PC-3 (cell line): ENCODE measurements at regions not wholly inside any gene's neighbourhood (a gene's known extent, or its start where the extent isn't known, plus 50 kb on each side); places are given as distances from the start of the nearest gene placed in this dataset.

Experiments used
- ATAC-seq: fragments of 200-7000 bp; cut with Tn5 transposase; 2 replicates; pipeline ENCODE4 v1.9.1; 2020; ENCODE audit warnings: mild to moderate bottlenecking, moderate library complexity
- BruUV-seq: library from RNA; stranded (reverse); fragments of 400-500 nt; replicated peaks from 2 replicates; lab custom pipeline; 2021; lab: Mats Ljungman, UMichigan
- CTCF ChIA-PET: fragments of 300-600 bp; sonication (Branson Sonifier 250); formaldehyde crosslinking; loops from one replicate; lab custom pipeline; 2022; ENCODE audit warnings: antibody characterized with exemption; lab: Charles Lee
- POLR2A ChIA-PET: fragments of 300-600 bp; sonication (Branson Sonifier 250); formaldehyde crosslinking; loops from one replicate; lab custom pipeline; 2022; ENCODE audit warnings: antibody characterized with exemption; ENCODE audit not compliant: unreplicated experiment; lab: Charles Lee
- DNase-seq: peaks from one replicate; pipeline ENCODE4 v3.0.0-alpha.2; 2015
- H2AFZ ChIP-seq: fragments of 300-600 bp; sonication (generic); 2 replicates; pipeline ENCODE4 v1.6.0; 2016; ENCODE audit warnings: antibody characterized with exemption, low read length
- H3F3A ChIP-seq: fragments of 300-600 bp; sonication (generic); one replicate; pipeline ENCODE4 v1.6.0; 2017; ENCODE audit warnings: antibody characterized with exemption, low read length, control low read depth, mild to moderate bottlenecking; ENCODE audit not compliant: unreplicated experiment
- H3K27ac ChIP-seq: fragments of 300-600 bp; sonication (generic); 2 replicates; pipeline ENCODE4 v1.5.1; 2016; ENCODE audit warnings: mild to moderate bottlenecking, low read length
- H3K27me3 ChIP-seq: fragments of 300-600 bp; sonication (generic); 2 replicates; pipeline ENCODE4 v1.6.1; 2016; ENCODE audit warnings: low read length, mixed read lengths
- H3K36me3 ChIP-seq: fragments of 300-600 bp; sonication (generic); 2 replicates; pipeline ENCODE4 v1.6.1; 2016; ENCODE audit warnings: low read depth, mixed run types, low read length, mixed read lengths
- H3K4me1 ChIP-seq: fragments of 300-600 bp; sonication (generic); 2 replicates; pipeline ENCODE4 v1.5.1; 2016; ENCODE audit warnings: low read length; ENCODE audit not compliant: insufficient read depth
- H3K4me2 ChIP-seq: fragments of 300-600 bp; sonication (generic); 2 replicates; pipeline ENCODE4 v1.6.0; 2016; ENCODE audit warnings: low read length
- H3K4me3 ChIP-seq: fragments of 300-600 bp; sonication (generic); 2 replicates; pipeline ENCODE4 v1.5.1; 2016; ENCODE audit warnings: mild to moderate bottlenecking, low read length, mixed read lengths
- H3K79me2 ChIP-seq: fragments of 300-600 bp; sonication (generic); 2 replicates; pipeline ENCODE4 v1.6.1; 2017; ENCODE audit warnings: low read length, mixed read lengths
- H3K9ac ChIP-seq: fragments of 300-600 bp; sonication (generic); 2 replicates; pipeline ENCODE4 v1.6.0; 2016; ENCODE audit warnings: mild to moderate bottlenecking, low read length
- H3K9me2 ChIP-seq: fragments of 300-600 bp; sonication (generic); replicated peaks from 2 replicates; pipeline ENCODE4 v1.6.1; 2016; ENCODE audit warnings: mixed run types, low read length, mixed read lengths
- H3K9me3 ChIP-seq: fragments of 300-600 bp; sonication (generic); 2 replicates; pipeline ENCODE4 v1.6.1; 2016; ENCODE audit warnings: low read length, mixed read lengths
- H4K20me1 ChIP-seq: fragments of 300-600 bp; sonication (generic); 2 replicates; pipeline ENCODE4 v1.6.1; 2016; ENCODE audit warnings: low read length, mixed read lengths
- EZH2 ChIP-seq: fragments of 300-600 bp; sonication (generic); IDR thresholded peaks from one replicate; pipeline ENCODE4 v1.6.1; 2017; ENCODE audit warnings: antibody characterized with exemption, mild to moderate bottlenecking, low read length; ENCODE audit not compliant: unreplicated experiment
- EZH2phosphoT487 ChIP-seq: fragments of 300-600 bp; sonication (generic); IDR thresholded peaks from 2 replicates; pipeline ENCODE4 v1.6.1; 2018; ENCODE audit warnings: mild to moderate bottlenecking, antibody characterized with exemption, low read length, borderline replicate concordance
- intact Hi-C: fragments of 100-400 bp; cut with micrococcal nuclease; formaldehyde crosslinking; loops from 2 replicates; pipeline ENCODE4 v1.9.0; 2023
- TF ChIP-seq, protein P1 (sequence below): fragments of 300-600 bp; sonication (generic); conservative IDR thresholded peaks from 2 replicates; pipeline ENCODE4 v1.5.1; 2017; ENCODE audit warnings: antibody characterized with exemption, low read depth, mild to moderate bottlenecking, low read length

DNA sequence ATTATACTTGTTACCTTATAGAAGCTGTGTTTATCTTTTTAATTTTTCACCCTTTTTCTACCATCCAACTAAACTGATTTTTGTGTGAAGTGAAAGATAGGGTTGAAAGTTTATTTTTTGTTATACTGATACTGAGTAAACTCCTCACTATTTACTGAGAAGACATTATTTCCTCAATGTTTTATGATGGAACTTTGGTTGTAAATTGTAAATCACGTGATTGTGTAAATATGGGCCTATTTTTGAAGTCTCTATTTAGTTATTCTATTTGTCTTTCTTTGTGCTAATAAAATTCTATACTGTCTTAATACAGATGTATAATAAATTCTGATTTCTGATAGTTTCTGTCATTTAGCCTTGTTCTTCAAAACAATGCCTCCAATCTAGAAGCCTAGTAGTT, 697.2 kb upstream of the SLC8A1 start:
- DNase-seq (no peak), ATAC-seq (no peak)
- no peaks in the 10 kb centered on the region for H3K36me3 ChIP-seq
- TF ChIP-seq EZH2phosphoT487, result no peak
- no peak for TF ChIP-seq EZH2
- TF ChIP-seq, protein P1, sequence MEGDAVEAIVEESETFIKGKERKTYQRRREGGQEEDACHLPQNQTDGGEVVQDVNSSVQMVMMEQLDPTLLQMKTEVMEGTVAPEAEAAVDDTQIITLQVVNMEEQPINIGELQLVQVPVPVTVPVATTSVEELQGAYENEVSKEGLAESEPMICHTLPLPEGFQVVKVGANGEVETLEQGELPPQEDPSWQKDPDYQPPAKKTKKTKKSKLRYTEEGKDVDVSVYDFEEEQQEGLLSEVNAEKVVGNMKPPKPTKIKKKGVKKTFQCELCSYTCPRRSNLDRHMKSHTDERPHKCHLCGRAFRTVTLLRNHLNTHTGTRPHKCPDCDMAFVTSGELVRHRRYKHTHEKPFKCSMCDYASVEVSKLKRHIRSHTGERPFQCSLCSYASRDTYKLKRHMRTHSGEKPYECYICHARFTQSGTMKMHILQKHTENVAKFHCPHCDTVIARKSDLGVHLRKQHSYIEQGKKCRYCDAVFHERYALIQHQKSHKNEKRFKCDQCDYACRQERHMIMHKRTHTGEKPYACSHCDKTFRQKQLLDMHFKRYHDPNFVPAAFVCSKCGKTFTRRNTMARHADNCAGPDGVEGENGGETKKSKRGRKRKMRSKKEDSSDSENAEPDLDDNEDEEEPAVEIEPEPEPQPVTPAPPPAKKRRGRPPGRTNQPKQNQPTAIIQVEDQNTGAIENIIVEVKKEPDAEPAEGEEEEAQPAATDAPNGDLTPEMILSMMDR, result no peak
- no peak overlapping the region for H3K9ac ChIP-seq
- no peaks in the 10 kb centered on the region for H3K9me3 ChIP-seq
- peaks cover 10% of the 10 kb centered on the region for H3K4me1 ChIP-seq
- BruUV-seq, result no TSS peak
- H3K27ac ChIP-seq, result no peak overlapping the region
- H3K4me3 ChIP-seq, result no peak overlapping the region
- intact Hi-C loops, result loop anchor here (10.0 kb wide), 2 partner anchors 136 to 304 kb away; no protein-coding TSS in a partner anchor
- CTCF ChIA-PET, result no interaction called here
- POLR2A ChIA-PET, result no interaction called here
- no peak overlapping the region for H3K4me2 ChIP-seq
- no peak overlapping the region for H2AFZ ChIP-seq
- H3K79me2 ChIP-seq, result no peaks in the 10 kb centered on the region
- H3K27me3 ChIP-seq, result no peaks in the 10 kb centered on the region
- no peaks in the 10 kb centered on the region for H4K20me1 ChIP-seq
- no peaks in the 10 kb centered on the region for H3K9me2 ChIP-seq
- H3F3A ChIP-seq, result no peaks in the 10 kb centered on the region

DNA sequence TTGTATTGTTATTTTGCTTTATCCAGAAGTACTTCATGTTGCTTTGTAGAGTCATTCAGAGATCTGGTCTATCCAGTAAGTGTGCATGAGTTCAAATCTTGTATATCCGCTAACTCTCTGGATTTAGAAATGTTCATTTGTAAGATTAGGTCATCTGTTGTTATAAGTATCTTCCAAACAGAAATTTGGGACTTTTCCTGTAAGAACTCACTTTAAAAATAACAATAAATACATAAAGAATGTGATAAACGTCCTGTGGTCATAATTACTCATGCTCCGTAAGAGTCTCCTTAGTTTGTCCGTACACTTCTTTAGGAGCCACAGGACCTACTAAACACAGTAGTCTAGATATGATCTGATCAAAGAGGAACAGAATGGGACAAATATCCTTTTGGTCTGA, 699.9 kb upstream of the SLC8A1 start:
- TF ChIP-seq EZH2phosphoT487, result no peak
- Histone ChIP-seq H3K27me3 (no peaks in the 10 kb centered on the region), H3K36me3 (no peaks in the 10 kb centered on the region), H3K4me2 (no peak overlapping the region), H3K9me3 (no peaks in the 10 kb centered on the region), H4K20me1 (no peaks in the 10 kb centered on the region), H3K4me3 (no peak overlapping the region), H2AFZ (no peak overlapping the region), H3K4me1 (peaks cover 10% of the 10 kb centered on the region), H3K27ac (peak overlapping the region; percentile 27), H3K9me2 (no peaks in the 10 kb centered on the region), H3F3A (no peaks in the 10 kb centered on the region), H3K79me2 (no peaks in the 10 kb centered on the region), H3K9ac (no peak overlapping the region)
- CTCF ChIA-PET, result no interaction called here
- POLR2A ChIA-PET, result no interaction called here
- BruUV-seq, result no TSS peak
- ATAC-seq (peak; percentile 89), DNase-seq (peak; percentile 48)
- intact Hi-C loops, result no loop called here

DNA sequence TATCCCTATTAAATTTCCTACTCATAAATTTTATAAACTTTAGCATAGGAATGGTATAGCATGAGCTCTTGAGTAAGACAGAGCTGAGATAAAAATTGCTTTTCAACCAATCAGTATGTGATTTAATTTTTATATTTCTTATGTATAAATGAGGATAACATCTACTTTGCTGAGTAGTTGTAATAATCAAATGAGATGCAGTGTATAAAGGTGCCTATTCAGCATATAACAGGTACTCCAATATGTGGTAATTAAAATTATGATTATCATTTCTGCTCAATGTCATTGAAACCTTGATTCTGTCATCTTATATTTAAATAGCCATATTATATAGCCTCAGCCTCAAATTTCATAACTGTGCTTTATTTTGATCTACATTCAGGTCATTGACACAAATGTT, 700.4 kb upstream of the SLC8A1 start:
- no TSS peak for BruUV-seq
- ChIA-PET POLR2A (no interaction called here), CTCF (no interaction called here)
- Histone ChIP-seq H3F3A (no peaks in the 10 kb centered on the region), H3K4me1 (peaks cover 10% of the 10 kb centered on the region), H4K20me1 (no peaks in the 10 kb centered on the region), H3K4me2 (no peak overlapping the region), H3K27ac (0 out of 2 replicates have a peak overlapping the region, but pooled peaks have one; percentile 27), H2AFZ (no peak overlapping the region), H3K36me3 (no peaks in the 10 kb centered on the region), H3K9me2 (no peaks in the 10 kb centered on the region), H3K9ac (no peak overlapping the region), H3K4me3 (no peak overlapping the region), H3K79me2 (no peaks in the 10 kb centered on the region), H3K27me3 (no peaks in the 10 kb centered on the region), H3K9me3 (no peaks in the 10 kb centered on the region)
- DNase-seq (no peak), ATAC-seq (peak; percentile 52; the same call in 1 of the 2 replicates)
- intact Hi-C loops, result no loop called here
- TF ChIP-seq EZH2 (no peak), EZH2phosphoT487 (no peak)
- TF ChIP-seq, protein P1, result no peak
